Loucy (cell line): ENCODE measurements at regions not wholly inside any gene's neighbourhood (a gene's known extent, or its start where the extent isn't known, plus 50 kb on each side); places are given as distances from the start of the nearest gene placed in this dataset.

Experiments used
- H2AFZ ChIP-seq: fragments of 200-600 bp; sonication (generic); 2 replicates; pipeline ENCODE4 v1.6.0; 2016; ENCODE audit warnings: antibody characterized with exemption, mild to moderate bottlenecking, low read length, moderate library complexity
- H3F3A ChIP-seq: fragments of 200-600 bp; 2 replicates; pipeline ENCODE4 v1.6.0; 2016; ENCODE audit warnings: antibody characterized with exemption, low read depth, mild to moderate bottlenecking
- H3K27me3 ChIP-seq: fragments of 200-600 bp; sonication (generic); 2 replicates; pipeline ENCODE4 v1.6.1; 2014; ENCODE audit warnings: low read length, mild to moderate bottlenecking; ENCODE audit not compliant: insufficient read depth, poor library complexity, severe bottlenecking
- H3K36me3 ChIP-seq: fragments of 200-600 bp; sonication (generic); 2 replicates; pipeline ENCODE4 v1.6.1; 2016; ENCODE audit warnings: low read length; ENCODE audit not compliant: insufficient read depth
- H3K4me1 ChIP-seq: fragments of 200-600 bp; sonication (generic); 2 replicates; pipeline ENCODE4 v1.5.1; 2014; ENCODE audit warnings: low read length, mild to moderate bottlenecking; ENCODE audit not compliant: insufficient read depth, poor library complexity, severe bottlenecking
- H3K4me2 ChIP-seq: fragments of 200-600 bp; sonication (generic); 2 replicates; pipeline ENCODE4 v1.6.0; 2014; ENCODE audit warnings: antibody characterized with exemption, low read length, low read depth, mild to moderate bottlenecking; ENCODE audit not compliant: poor library complexity, severe bottlenecking
- H3K4me3 ChIP-seq: fragments of 200-600 bp; sonication (generic); 2 replicates; pipeline ENCODE4 v1.5.1; 2014; ENCODE audit warnings: low read length, mild to moderate bottlenecking, mixed read lengths; ENCODE audit not compliant: poor library complexity, severe bottlenecking
- H3K79me2 ChIP-seq: fragments of 200-600 bp; sonication (generic); 2 replicates; pipeline ENCODE4 v1.6.1; 2014; ENCODE audit warnings: low read length; ENCODE audit not compliant: insufficient read depth
- H3K9ac ChIP-seq: fragments of 200-600 bp; sonication (generic); 2 replicates; pipeline ENCODE4 v1.6.0; 2014; ENCODE audit warnings: mild to moderate bottlenecking, low read depth, low read length, moderate library complexity; ENCODE audit not compliant: poor library complexity, severe bottlenecking
- H3K9me2 ChIP-seq: fragments of 200-600 bp; sonication (generic); replicated peaks from 2 replicates; pipeline ENCODE4 v1.6.1; 2016; ENCODE audit warnings: low read depth, low read length, mixed read lengths
- H3K9me3 ChIP-seq: fragments of 200-600 bp; sonication (generic); 2 replicates; pipeline ENCODE4 v1.6.1; 2014; ENCODE audit warnings: mild to moderate bottlenecking, antibody characterized with exemption, low read length, low read depth; ENCODE audit not compliant: insufficient read depth
- H4K20me1 ChIP-seq: fragments of 200-600 bp; sonication (generic); 2 replicates; pipeline ENCODE4 v1.6.0; 2014; ENCODE audit warnings: antibody characterized with exemption, low read length, mild to moderate bottlenecking; ENCODE audit not compliant: insufficient read depth, poor library complexity, severe bottlenecking
- CTCF ChIP-seq: fragments of 200-600 bp; sonication (generic); conservative IDR thresholded peaks from 2 replicates; pipeline ENCODE4 v1.5.1; 2014; ENCODE audit warnings: mild to moderate bottlenecking, antibody characterized with exemption, low read length
- EZH2phosphoT487 ChIP-seq: fragments of 200-600 bp; IDR thresholded peaks from 2 replicates; pipeline ENCODE4 v1.6.1; 2018; ENCODE audit warnings: antibody characterized with exemption, mild to moderate bottlenecking, moderate library complexity, borderline replicate concordance

GRCh38 chr6:40755749-40756452, 168.7 kb upstream of the LRFN2 start:
- no peaks in the 10 kb centered on the region for H3K9me2 ChIP-seq
- H3K9ac ChIP-seq, result no peak overlapping the region
- H3K79me2 ChIP-seq, result no peaks in the 10 kb centered on the region
- H3F3A ChIP-seq, result no peaks in the 10 kb centered on the region
- H3K4me1 ChIP-seq, result no peaks in the 10 kb centered on the region
- no peak overlapping the region for H3K4me3 ChIP-seq
- no peaks in the 10 kb centered on the region for H3K36me3 ChIP-seq
- no peak overlapping the region for H3K4me2 ChIP-seq
- TF ChIP-seq EZH2phosphoT487 (no peak), CTCF (no peak)
- no peak overlapping the region for H2AFZ ChIP-seq
- no peaks in the 10 kb centered on the region for H3K9me3 ChIP-seq
- H3K27me3 ChIP-seq, result no peaks in the 10 kb centered on the region
- no peaks in the 10 kb centered on the region for H4K20me1 ChIP-seq

GRCh38 chr6:40755046-40755681, 168.0 kb upstream of the LRFN2 start:
- Histone ChIP-seq H2AFZ (no peak overlapping the region), H3K4me2 (no peak overlapping the region), H3K4me3 (no peak overlapping the region), H3K4me1 (no peaks in the 10 kb centered on the region), H3K9me2 (no peaks in the 10 kb centered on the region), H3F3A (no peaks in the 10 kb centered on the region), H3K27me3 (no peaks in the 10 kb centered on the region), H3K79me2 (no peaks in the 10 kb centered on the region), H3K9ac (no peak overlapping the region), H3K36me3 (no peaks in the 10 kb centered on the region), H3K9me3 (no peaks in the 10 kb centered on the region), H4K20me1 (no peaks in the 10 kb centered on the region)
- no peak for TF ChIP-seq CTCF
- TF ChIP-seq EZH2phosphoT487, result no peak

GRCh38 chr6:40754461-40755045, 167.4 kb upstream of the LRFN2 start:
- Histone ChIP-seq H3K36me3 (no peaks in the 10 kb centered on the region), H3K4me2 (no peak overlapping the region), H3K4me3 (no peak overlapping the region), H3K79me2 (no peaks in the 10 kb centered on the region), H3K9ac (no peak overlapping the region), H3K27me3 (no peaks in the 10 kb centered on the region), H3F3A (no peaks in the 10 kb centered on the region), H3K4me1 (no peaks in the 10 kb centered on the region), H4K20me1 (no peaks in the 10 kb centered on the region), H3K9me2 (no peaks in the 10 kb centered on the region), H2AFZ (no peak overlapping the region), H3K9me3 (no peaks in the 10 kb centered on the region)
- TF ChIP-seq CTCF (no peak), EZH2phosphoT487 (no peak)
